ENCODE measurements at regions not wholly inside any gene's neighbourhood (a gene's known extent, or its start where the extent isn't known, plus 50 kb on each side); places are given as distances from the start of the nearest gene placed in this dataset.
"Not testable (repeated sequence)": the region's sequence is repeated elsewhere in the genome, so short reads cannot be mapped to it uniquely, and the experiment has no call there.

- no peak for ATAC-seq (ENCODE audit: low read depth)
- ChIA-PET CTCF (no interaction called here), POLR2A (no interaction called here)
These were observed 273.5 kb upstream of the CCNG1 start for GRCh38 chr5:163163858-163164257.

GRCh38 chr5:163165277-163165676 lies 272.1 kb upstream of the CCNG1 start:
- ATAC-seq (ENCODE audit: low read depth) (no peak), DNase-seq (no peak)
- Histone ChIP-seq H3K9me3 (ENCODE audit: control extremely low read depth in 1 of 3, control insufficient read depth in 2 of 3, insufficient read depth in 1 of 3, low read length in 2 of 3) (no peaks in the 10 kb centered on the region), H3K36me3 (replicated peaks in 1 of 2; ENCODE audit: control extremely low read depth in 1 of 2, control insufficient read depth in 1 of 2, extremely low read depth in 1 of 2, insufficient read depth in 2 of 2, low read length in 1 of 2) (no peaks in the 10 kb centered on the region), H3K4me2 (replicated peaks; ENCODE audit: low read depth, low read length, poor library complexity, severe bottlenecking) (no peak overlapping the region), H3K27me3 (replicated peaks in 1 of 4; ENCODE audit: control extremely low read depth in 1 of 4, control insufficient read depth in 3 of 4, insufficient read depth in 4 of 4, low read length in 3 of 4) (no peaks in the 10 kb centered on the region), H2AFZ (ENCODE audit: insufficient read depth, low read depth, low read length, poor library complexity, severe bottlenecking) (no peak overlapping the region), H3K4me3 (ENCODE audit: control extremely low read depth in 1 of 5, extremely low read depth in 1 of 5, insufficient read depth in 1 of 5, low read depth in 2 of 5, low read length in 4 of 5) (no peak overlapping the region), H3K27ac (ENCODE audit: low read length in 2 of 2) (no peak overlapping the region), H4K20me1 (ENCODE audit: control insufficient read depth, insufficient read depth, low read length, poor library complexity, severe bottlenecking) (no peaks in the 10 kb centered on the region), H3K4me1 (ENCODE audit: control insufficient read depth in 2 of 2, insufficient read depth in 2 of 2, low read length in 2 of 2) (no peaks in the 10 kb centered on the region), H3K79me2 (ENCODE audit: control insufficient read depth, insufficient read depth, low read length) (no peaks in the 10 kb centered on the region), H3K9ac (ENCODE audit: low read length) (no peak overlapping the region)
- TF ChIP-seq EZH2 (IDR thresholded peaks at IDR 0.05; ENCODE audit: borderline replicate concordance, insufficient read depth, low read depth, low read length, poor library complexity, severe bottlenecking), result no peak
- no peak for TF ChIP-seq CTCF (IDR thresholded peaks at IDR 0.05)
- H3K9me3 Mint-ChIP-seq (ENCODE audit: insufficient read depth), result peaks cover 2% of the 10 kb centered on the region
- no peak overlapping the region for H3K27ac Mint-ChIP-seq
- H3K4me3 Mint-ChIP-seq, result no peak overlapping the region
- no peaks in the 10 kb centered on the region for H3K27me3 Mint-ChIP-seq
- WGBS (ENCODE audit: insufficient coverage), result 95% methylated on average over 7 of the region's 10 CpGs
- ChIA-PET POLR2A (no interaction called here), CTCF (no interaction called here)
- intact Hi-C loops (cut with micrococcal nuclease), result no loop called here
- no peaks in the 10 kb centered on the region for H3K4me1 Mint-ChIP-seq

More at GRCh38 chr5:163163858-163164257, 273.5 kb upstream of the CCNG1 start:
- no peaks in the 10 kb centered on the region for H3K27me3 Mint-ChIP-seq
- Histone ChIP-seq H3K4me2 (replicated peaks; ENCODE audit: low read depth, low read length, poor library complexity, severe bottlenecking) (no peak overlapping the region), H3K27ac (ENCODE audit: low read length in 2 of 2) (no peak overlapping the region), H3K9ac (ENCODE audit: low read length) (no peak overlapping the region), H3K9me3 (ENCODE audit: control extremely low read depth in 1 of 3, control insufficient read depth in 2 of 3, insufficient read depth in 1 of 3, low read length in 2 of 3) (no peaks in the 10 kb centered on the region), H2AFZ (ENCODE audit: insufficient read depth, low read depth, low read length, poor library complexity, severe bottlenecking) (no peak overlapping the region), H3K4me3 (ENCODE audit: control extremely low read depth in 1 of 5, extremely low read depth in 1 of 5, insufficient read depth in 1 of 5, low read depth in 2 of 5, low read length in 4 of 5) (no peak overlapping the region), H3K4me1 (ENCODE audit: control insufficient read depth in 2 of 2, insufficient read depth in 2 of 2, low read length in 2 of 2) (no peaks in the 10 kb centered on the region), H4K20me1 (ENCODE audit: control insufficient read depth, insufficient read depth, low read length, poor library complexity, severe bottlenecking) (no peaks in the 10 kb centered on the region), H3K27me3 (replicated peaks in 1 of 4; ENCODE audit: control extremely low read depth in 1 of 4, control insufficient read depth in 3 of 4, insufficient read depth in 4 of 4, low read length in 3 of 4) (no peaks in the 10 kb centered on the region), H3K79me2 (ENCODE audit: control insufficient read depth, insufficient read depth, low read length) (no peaks in the 10 kb centered on the region), H3K36me3 (replicated peaks in 1 of 2; ENCODE audit: control extremely low read depth in 1 of 2, control insufficient read depth in 1 of 2, extremely low read depth in 1 of 2, insufficient read depth in 2 of 2, low read length in 1 of 2) (no peaks in the 10 kb centered on the region)
- peaks cover 2% of the 10 kb centered on the region for H3K9me3 Mint-ChIP-seq (ENCODE audit: insufficient read depth)
- H3K4me3 Mint-ChIP-seq, result no peak overlapping the region
- WGBS (ENCODE audit: insufficient coverage), result 100% methylated on average over 1 of the region's 2 CpGs
- TF ChIP-seq CTCF (IDR thresholded peaks at IDR 0.05) (no peak), EZH2 (IDR thresholded peaks at IDR 0.05; ENCODE audit: borderline replicate concordance, insufficient read depth, low read depth, low read length, poor library complexity, severe bottlenecking) (no peak)
- DNase-seq, result no peak
- intact Hi-C loops (cut with micrococcal nuclease), result no loop called here
- H3K4me1 Mint-ChIP-seq, result no peaks in the 10 kb centered on the region
- no peak overlapping the region for H3K27ac Mint-ChIP-seq

GRCh38 chr5:163170161-163170560 lies 267.2 kb upstream of the CCNG1 start:
- H3K79me2 ChIP-seq (ENCODE audit: control insufficient read depth, insufficient read depth, low read length); POLR2A ChIA-PET; DNase-seq; H4K20me1 ChIP-seq (ENCODE audit: control insufficient read depth, insufficient read depth, low read length, poor library complexity, severe bottlenecking); H3K9ac ChIP-seq (ENCODE audit: low read length); H3K4me1 ChIP-seq (ENCODE audit: control insufficient read depth in 2 of 2, insufficient read depth in 2 of 2, low read length in 2 of 2); H3K9me3 ChIP-seq (ENCODE audit: control extremely low read depth in 1 of 3, control insufficient read depth in 2 of 3, insufficient read depth in 1 of 3, low read length in 2 of 3); H3K9me3 Mint-ChIP-seq (ENCODE audit: insufficient read depth); H3K36me3 ChIP-seq (replicated peaks in 1 of 2; ENCODE audit: control extremely low read depth in 1 of 2, control insufficient read depth in 1 of 2, extremely low read depth in 1 of 2, insufficient read depth in 2 of 2, low read length in 1 of 2); H3K27me3 Mint-ChIP-seq; H3K4me1 Mint-ChIP-seq; H3K4me3 Mint-ChIP-seq; CTCF ChIA-PET; H3K27ac ChIP-seq (ENCODE audit: low read length in 2 of 2); H3K27ac Mint-ChIP-seq; H3K4me2 ChIP-seq (replicated peaks; ENCODE audit: low read depth, low read length, poor library complexity, severe bottlenecking); intact Hi-C loops (cut with micrococcal nuclease); H3K27me3 ChIP-seq (replicated peaks in 1 of 4; ENCODE audit: control extremely low read depth in 1 of 4, control insufficient read depth in 3 of 4, insufficient read depth in 4 of 4, low read length in 3 of 4); H3K4me3 ChIP-seq (ENCODE audit: control extremely low read depth in 1 of 5, extremely low read depth in 1 of 5, insufficient read depth in 1 of 5, low read depth in 2 of 5, low read length in 4 of 5); ATAC-seq (ENCODE audit: low read depth); H2AFZ ChIP-seq (ENCODE audit: insufficient read depth, low read depth, low read length, poor library complexity, severe bottlenecking): not testable (repeated sequence)
- WGBS (ENCODE audit: insufficient coverage), result no CpG with 5 or more reads among the region's 3 CpGs

Data from B cell (primary cell).